Mucosa of descending colon (tissue), 3 donors: ENCODE measurements at regions not wholly inside any gene's neighbourhood (a gene's known extent, or its start where the extent isn't known, plus 50 kb on each side); places are given as distances from the start of the nearest gene placed in this dataset.

Experiments used
- ATAC-seq: fragments of 200-7000 bp; cut with Tn5 transposase; one replicate; pipeline ENCODE4 v1.9.1; 2020; ENCODE audit warnings: mild to moderate bottlenecking, moderate library complexity
- DNase-seq, 3 donors: peaks; one replicate each; pipeline ENCODE4 v3.0.0-alpha.2; 2020
- H3K36me3 ChIP-seq: fragments of 200-600 bp; one replicate; pipeline ENCODE4 v1.8.0; 2021; ENCODE audit warnings: low read depth, mild to moderate bottlenecking
- H3K4me1 ChIP-seq: fragments of 200-600 bp; one replicate; pipeline ENCODE4 v1.8.0; 2021; ENCODE audit warnings: low read depth, mild to moderate bottlenecking
- H3K4me3 ChIP-seq: fragments of 200-600 bp; one replicate; pipeline ENCODE4 v1.8.0; 2021; ENCODE audit warnings: mild to moderate bottlenecking
- H3K9me3 ChIP-seq: fragments of 200-600 bp; one replicate; pipeline ENCODE4 v1.8.0; 2021; ENCODE audit warnings: mild to moderate bottlenecking
- intact Hi-C, 2 donors: fragments of 100-400 bp; cut with DNase I in 1 of 2; cut with micrococcal nuclease in 1 of 2; formaldehyde crosslinking; loops; one replicate each; pipeline versions ENCODE4 v1.11.0 to v1.11.1; 2022; cut with DNase I, micrococcal nuclease
- TF ChIP-seq, protein P1 (sequence below): fragments of 200-600 bp; IDR thresholded peaks from one replicate; pipeline ENCODE4 v1.8.0; 2022; ENCODE audit warnings: antibody characterized with exemption, mild to moderate bottlenecking
- donor health status: DM: no; HTN: no; CAD: no; lungs with moderate emphysema.
- donor health status: DM: no; HTN: no; CAD: no.
- donor health status: DM: no; HTN: yes; CAD: no.

GRCh38 chr17:55654022-55654421, 68.6 kb downstream of the TMEM100 start:
- TF ChIP-seq, protein P1, sequence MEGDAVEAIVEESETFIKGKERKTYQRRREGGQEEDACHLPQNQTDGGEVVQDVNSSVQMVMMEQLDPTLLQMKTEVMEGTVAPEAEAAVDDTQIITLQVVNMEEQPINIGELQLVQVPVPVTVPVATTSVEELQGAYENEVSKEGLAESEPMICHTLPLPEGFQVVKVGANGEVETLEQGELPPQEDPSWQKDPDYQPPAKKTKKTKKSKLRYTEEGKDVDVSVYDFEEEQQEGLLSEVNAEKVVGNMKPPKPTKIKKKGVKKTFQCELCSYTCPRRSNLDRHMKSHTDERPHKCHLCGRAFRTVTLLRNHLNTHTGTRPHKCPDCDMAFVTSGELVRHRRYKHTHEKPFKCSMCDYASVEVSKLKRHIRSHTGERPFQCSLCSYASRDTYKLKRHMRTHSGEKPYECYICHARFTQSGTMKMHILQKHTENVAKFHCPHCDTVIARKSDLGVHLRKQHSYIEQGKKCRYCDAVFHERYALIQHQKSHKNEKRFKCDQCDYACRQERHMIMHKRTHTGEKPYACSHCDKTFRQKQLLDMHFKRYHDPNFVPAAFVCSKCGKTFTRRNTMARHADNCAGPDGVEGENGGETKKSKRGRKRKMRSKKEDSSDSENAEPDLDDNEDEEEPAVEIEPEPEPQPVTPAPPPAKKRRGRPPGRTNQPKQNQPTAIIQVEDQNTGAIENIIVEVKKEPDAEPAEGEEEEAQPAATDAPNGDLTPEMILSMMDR = no peak
- no peak for ATAC-seq
- intact Hi-C loops = no loop called here
- Histone ChIP-seq H3K4me1 (no peaks in the 10 kb centered on the region), H3K36me3 (no peaks in the 10 kb centered on the region), H3K4me3 (no peak overlapping the region), H3K9me3 (no peaks in the 10 kb centered on the region)
- DNase-seq = no peak

GRCh38 chr17:55652825-55653224, 69.8 kb downstream of the TMEM100 start:
- DNase-seq (no peak), ATAC-seq (no peak)
- TF ChIP-seq, protein P1 = no peak
- H3K4me3 ChIP-seq = no peak overlapping the region
- H3K4me1 ChIP-seq = no peaks in the 10 kb centered on the region
- H3K36me3 ChIP-seq = no peaks in the 10 kb centered on the region
- intact Hi-C loops = no loop called here
- no peaks in the 10 kb centered on the region for H3K9me3 ChIP-seq

DNA sequence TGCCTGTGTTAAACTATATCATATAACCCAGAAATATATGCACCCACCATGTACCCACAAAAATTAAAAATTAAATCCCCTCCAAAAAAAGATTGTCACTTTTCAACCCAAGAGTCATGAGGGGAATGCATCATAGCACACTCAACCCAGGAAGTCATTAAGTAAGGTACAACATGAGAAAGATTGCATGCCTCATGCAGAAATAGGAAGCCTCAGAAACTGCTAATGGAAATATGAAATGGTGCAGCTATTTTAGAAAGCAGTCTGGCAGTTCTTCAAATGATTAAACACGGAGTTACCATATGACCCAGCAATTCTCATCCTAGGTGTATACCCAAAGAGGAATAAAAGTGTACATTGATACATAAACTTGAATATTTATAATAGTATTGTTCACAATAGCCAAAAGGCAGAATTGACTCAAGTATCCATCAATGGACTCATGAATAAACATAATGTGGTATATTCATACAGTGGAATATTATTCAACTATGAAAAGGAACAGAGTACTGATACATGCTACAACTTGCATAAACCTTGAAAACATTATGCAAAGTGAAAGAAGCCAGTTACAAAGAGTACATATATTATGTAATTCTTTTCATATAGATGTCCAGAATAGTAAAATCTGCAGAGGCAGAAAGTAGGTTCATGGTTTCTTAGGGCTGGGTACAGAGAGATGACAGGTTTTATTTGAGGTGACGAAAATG, 70.4 kb downstream of the TMEM100 start:
- no peak for DNase-seq
- ATAC-seq = no peak
- intact Hi-C loops = no loop called here
- TF ChIP-seq, protein P1 = no peak
- Histone ChIP-seq H3K36me3 (no peaks in the 10 kb centered on the region), H3K9me3 (no peaks in the 10 kb centered on the region), H3K4me1 (no peaks in the 10 kb centered on the region), H3K4me3 (no peak overlapping the region)

DNA sequence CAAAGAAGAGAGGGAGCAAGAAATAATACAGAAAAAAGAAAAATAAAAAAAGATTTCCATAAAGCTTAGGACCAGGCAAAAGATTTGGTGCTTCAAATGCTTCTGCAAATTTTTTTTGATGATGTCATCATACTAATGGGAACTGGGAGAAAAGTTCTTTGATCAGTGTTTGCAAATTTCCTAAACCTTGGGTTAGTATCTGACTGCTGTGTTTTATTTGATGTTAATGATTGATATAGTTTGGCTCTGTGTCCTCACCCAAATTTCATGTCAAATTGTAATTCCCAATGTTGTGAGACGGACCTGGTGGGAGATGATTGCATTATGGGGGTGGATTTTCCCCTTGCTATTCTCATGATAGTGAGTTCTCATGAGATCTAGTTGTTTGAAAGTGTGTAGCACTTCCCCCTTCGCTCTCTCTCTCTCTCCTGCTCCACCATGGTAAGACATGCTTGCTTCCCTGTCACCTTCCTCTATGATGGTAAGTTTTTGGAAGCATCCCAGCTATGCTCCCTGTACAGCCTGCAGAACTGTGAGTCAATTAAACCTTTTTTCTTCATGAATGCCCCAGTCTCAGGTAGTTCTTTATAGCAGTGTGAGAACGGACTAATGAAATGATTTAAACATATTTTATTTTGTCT, 72.6 kb downstream of the TMEM100 start:
- Histone ChIP-seq H3K9me3 (no peaks in the 10 kb centered on the region), H3K4me3 (no peak overlapping the region), H3K36me3 (no peaks in the 10 kb centered on the region), H3K4me1 (no peaks in the 10 kb centered on the region)
- ATAC-seq (no peak), DNase-seq (no peak)
- TF ChIP-seq, protein P1 = no peak
- intact Hi-C loops = loop anchor here in 1 of 2 donors (10.0 kb wide), 1 partner anchor 125 kb away; no protein-coding TSS in a partner anchor

DNA sequence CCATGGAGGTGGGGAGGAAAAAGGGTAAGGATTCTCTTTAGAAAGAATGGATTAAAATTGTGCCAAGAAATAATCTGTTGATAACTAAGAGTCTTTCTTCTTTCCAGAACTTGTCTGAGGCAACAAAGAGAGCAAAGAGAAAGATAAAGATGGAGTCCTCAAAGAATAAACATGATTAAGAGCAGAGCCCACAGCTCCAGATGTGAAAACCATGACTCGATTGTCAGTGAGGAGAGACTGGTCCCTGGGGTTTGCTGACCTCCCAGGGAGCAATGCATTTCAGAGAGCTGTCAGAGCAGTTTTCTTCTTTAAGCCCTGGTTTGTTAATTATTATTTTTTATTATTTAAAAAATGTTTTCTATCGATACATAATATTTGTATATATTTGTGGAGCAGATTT, 74.6 kb downstream of the TMEM100 start:
- TF ChIP-seq, protein P1 = no peak
- Histone ChIP-seq H3K9me3 (no peaks in the 10 kb centered on the region), H3K36me3 (no peaks in the 10 kb centered on the region), H3K4me3 (no peak overlapping the region), H3K4me1 (no peaks in the 10 kb centered on the region)
- DNase-seq = no peak
- intact Hi-C loops = loop anchor here in 1 of 2 donors (10.0 kb wide), 1 partner anchor 123 kb away; no protein-coding TSS in a partner anchor
- no peak for ATAC-seq
